Sigmoid colon (tissue), 4 donors: ENCODE measurements at regions not wholly inside any gene's neighbourhood (a gene's known extent, or its start where the extent isn't known, plus 50 kb on each side); places are given as distances from the start of the nearest gene placed in this dataset.

ENCODE experiments used
- CTCF ChIP-seq, 4 experiments: fragments of 450-650 bp in 3 of 4; fragments of 200-600 bp in 1 of 4; IDR thresholded peaks; one replicate each; pipeline ENCODE4 v1.5.1; 2016 to 2019; ENCODE audit warnings: antibody characterized with exemption in 4 of 4, mild to moderate bottlenecking in 3 of 4, moderate library complexity in 2 of 4
- POLR2AphosphoS5 ChIP-seq, 4 donors: sonication (generic); formaldehyde crosslinking; IDR thresholded peaks; one replicate each; pipeline ENCODE4 v1.6.1; 2017; ENCODE audit warnings: antibody characterized with exemption in 4 of 4

- no peak for TF ChIP-seq CTCF (IDR thresholded peaks at IDR 0.05)
- no peak for TF ChIP-seq POLR2AphosphoS5 (IDR thresholded peaks at IDR 0.05)
Measured at GRCh38 chr4:151922811-151923210, 162.0 kb upstream of the GATB start.
